ENCODE measurements at regions not wholly inside any gene's neighbourhood (a gene's known extent, or its start where the extent isn't known, plus 50 kb on each side); places are given as distances from the start of the nearest gene placed in this dataset.

DNA sequence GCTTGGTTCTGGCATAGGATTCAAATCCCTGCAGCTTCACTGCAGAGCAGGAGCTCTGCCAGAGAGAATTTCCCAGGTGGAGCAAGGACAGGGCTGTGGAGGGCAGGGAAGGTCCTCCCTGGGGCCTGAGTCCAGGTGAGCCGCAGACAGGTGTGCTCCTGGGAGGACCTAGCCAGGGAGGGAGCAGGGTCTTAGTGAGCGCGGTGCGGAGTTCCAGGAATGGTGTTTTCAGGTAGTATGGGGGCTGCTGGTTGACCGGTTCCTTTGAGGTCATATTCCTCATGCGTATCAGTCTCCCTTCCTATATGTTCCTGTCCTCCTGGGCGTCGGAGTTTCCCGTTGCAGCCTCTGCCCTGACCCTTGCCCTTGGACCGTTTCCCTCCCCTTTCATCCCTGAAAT, 813.3 kb downstream of the KCNJ18 start:
- TF ChIP-seq, protein P1, sequence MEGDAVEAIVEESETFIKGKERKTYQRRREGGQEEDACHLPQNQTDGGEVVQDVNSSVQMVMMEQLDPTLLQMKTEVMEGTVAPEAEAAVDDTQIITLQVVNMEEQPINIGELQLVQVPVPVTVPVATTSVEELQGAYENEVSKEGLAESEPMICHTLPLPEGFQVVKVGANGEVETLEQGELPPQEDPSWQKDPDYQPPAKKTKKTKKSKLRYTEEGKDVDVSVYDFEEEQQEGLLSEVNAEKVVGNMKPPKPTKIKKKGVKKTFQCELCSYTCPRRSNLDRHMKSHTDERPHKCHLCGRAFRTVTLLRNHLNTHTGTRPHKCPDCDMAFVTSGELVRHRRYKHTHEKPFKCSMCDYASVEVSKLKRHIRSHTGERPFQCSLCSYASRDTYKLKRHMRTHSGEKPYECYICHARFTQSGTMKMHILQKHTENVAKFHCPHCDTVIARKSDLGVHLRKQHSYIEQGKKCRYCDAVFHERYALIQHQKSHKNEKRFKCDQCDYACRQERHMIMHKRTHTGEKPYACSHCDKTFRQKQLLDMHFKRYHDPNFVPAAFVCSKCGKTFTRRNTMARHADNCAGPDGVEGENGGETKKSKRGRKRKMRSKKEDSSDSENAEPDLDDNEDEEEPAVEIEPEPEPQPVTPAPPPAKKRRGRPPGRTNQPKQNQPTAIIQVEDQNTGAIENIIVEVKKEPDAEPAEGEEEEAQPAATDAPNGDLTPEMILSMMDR (conservative IDR thresholded peaks at IDR 0.05), result no peak
- no peak for TF ChIP-seq EZH2 (IDR thresholded peaks at IDR 0.05; ENCODE audit: low read depth)
